ENCODE measurements at regions not wholly inside any gene's neighbourhood (a gene's known extent, or its start where the extent isn't known, plus 50 kb on each side); places are given as distances from the start of the nearest gene placed in this dataset.

DNA sequence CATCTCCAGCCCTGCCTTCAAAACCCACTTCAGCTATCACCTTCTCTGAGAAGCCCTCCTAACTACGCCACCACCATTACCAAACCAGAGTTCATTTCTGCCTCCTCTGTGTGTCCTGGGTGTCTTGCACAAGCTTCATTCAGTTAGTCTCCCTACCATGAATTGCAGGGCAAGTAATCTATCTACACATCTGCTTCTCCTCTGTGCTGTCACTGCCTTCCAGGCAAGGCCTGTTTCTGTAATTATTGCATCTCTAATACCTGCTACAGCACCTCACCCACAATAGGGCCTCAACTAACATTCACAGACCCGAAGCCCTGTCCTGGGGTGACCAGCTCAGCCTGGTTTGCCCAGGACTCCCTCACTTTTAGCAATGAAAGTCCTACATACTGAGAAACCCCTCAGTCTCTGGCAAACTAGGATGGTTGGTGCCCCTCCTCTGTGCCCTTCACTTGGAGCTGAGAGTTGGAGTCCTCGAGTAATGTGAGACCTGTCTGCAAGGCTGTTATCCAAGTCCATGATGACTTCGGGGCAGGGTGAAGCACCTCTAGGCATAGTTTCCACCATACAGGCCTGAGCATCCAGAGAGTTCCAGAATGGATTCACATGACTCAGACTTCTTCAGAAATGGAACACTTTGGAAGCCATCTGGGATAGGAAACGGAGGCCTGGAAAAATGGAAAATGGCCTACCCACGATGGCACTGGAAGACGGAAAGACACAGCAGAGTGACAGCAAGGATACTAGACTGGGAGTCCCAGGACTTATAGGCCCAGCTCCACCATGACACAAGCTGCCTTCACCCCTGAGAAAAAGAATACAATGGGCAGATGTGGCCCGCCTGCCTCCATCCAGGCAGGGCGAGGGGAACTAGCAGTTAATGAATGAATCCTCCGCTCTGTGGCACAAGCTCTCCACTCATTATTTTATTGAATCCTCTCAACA is 269.3 kb downstream of the BUD13 start:
- no peaks in the 10 kb centered on the region for H3K36me3 ChIP-seq
- peaks cover 4% of the 10 kb centered on the region for H3K27me3 ChIP-seq
- no peak overlapping the region for H3K27ac ChIP-seq
- H3K4me1 ChIP-seq: no peaks in the 10 kb centered on the region
- intact Hi-C loops (cut with DNase I): no loop called here
- H3K4me3 ChIP-seq: no peak overlapping the region
- H3K9me3 ChIP-seq: no peaks in the 10 kb centered on the region
- TF ChIP-seq POLR2AphosphoS5 (IDR thresholded peaks at IDR 0.05; ENCODE audit: insufficient read depth in 1 of 2, low read depth in 1 of 2) (no peak), POLR2A (IDR thresholded peaks at IDR 0.05) (no peak)
- TF ChIP-seq, protein P1, sequence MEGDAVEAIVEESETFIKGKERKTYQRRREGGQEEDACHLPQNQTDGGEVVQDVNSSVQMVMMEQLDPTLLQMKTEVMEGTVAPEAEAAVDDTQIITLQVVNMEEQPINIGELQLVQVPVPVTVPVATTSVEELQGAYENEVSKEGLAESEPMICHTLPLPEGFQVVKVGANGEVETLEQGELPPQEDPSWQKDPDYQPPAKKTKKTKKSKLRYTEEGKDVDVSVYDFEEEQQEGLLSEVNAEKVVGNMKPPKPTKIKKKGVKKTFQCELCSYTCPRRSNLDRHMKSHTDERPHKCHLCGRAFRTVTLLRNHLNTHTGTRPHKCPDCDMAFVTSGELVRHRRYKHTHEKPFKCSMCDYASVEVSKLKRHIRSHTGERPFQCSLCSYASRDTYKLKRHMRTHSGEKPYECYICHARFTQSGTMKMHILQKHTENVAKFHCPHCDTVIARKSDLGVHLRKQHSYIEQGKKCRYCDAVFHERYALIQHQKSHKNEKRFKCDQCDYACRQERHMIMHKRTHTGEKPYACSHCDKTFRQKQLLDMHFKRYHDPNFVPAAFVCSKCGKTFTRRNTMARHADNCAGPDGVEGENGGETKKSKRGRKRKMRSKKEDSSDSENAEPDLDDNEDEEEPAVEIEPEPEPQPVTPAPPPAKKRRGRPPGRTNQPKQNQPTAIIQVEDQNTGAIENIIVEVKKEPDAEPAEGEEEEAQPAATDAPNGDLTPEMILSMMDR (IDR thresholded peaks at IDR 0.05): no peak
- peak; percentile 60 to 70 for DNase-seq (ENCODE audit: extremely low spot score in 2 of 2)

- Histone ChIP-seq H3K36me3 (no peaks in the 10 kb centered on the region), H3K9me3 (no peaks in the 10 kb centered on the region), H3K27me3 (peaks cover 4% of the 10 kb centered on the region), H3K4me3 (no peak overlapping the region), H3K27ac (no peak overlapping the region), H3K4me1 (no peaks in the 10 kb centered on the region)
- TF ChIP-seq, protein P1 (IDR thresholded peaks at IDR 0.05): no peak
- no peak for TF ChIP-seq POLR2A (IDR thresholded peaks at IDR 0.05)
- no peak for TF ChIP-seq POLR2AphosphoS5 (IDR thresholded peaks at IDR 0.05; ENCODE audit: insufficient read depth in 1 of 2, low read depth in 1 of 2)
- DNase-seq (ENCODE audit: extremely low spot score in 2 of 2): peak; percentile 43 to 64
- intact Hi-C loops (cut with DNase I): no loop called here
Observed at GRCh38 chr11:116502641-116503061, 270.1 kb downstream of the BUD13 start.

DNA sequence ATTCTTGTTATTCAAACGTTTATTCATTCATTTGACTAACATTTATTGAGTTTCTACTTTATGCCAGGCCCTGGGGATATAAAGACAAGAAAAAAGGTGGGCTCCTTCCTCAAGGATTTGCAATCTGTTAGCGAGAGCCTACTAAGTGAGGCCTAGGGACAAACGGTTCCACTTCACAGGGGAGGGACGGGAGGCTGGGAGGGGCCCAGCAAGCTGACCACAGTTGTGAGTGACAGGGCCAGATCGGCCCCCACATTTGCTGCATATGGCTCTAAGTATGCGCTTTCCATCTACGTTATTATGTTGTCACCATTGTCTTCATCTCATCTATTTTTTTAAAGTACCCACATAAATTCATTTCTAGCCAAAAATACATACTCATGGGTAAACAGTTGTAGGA is 271.1 kb downstream of the BUD13 start:
- peaks cover 4% of the 10 kb centered on the region for H3K27me3 ChIP-seq

GRCh38 chr11:116500947-116501602 is 271.7 kb downstream of the BUD13 start:
- no peak for DNase-seq (ENCODE audit: extremely low spot score in 2 of 2)
- H3K4me1 ChIP-seq: no peaks in the 10 kb centered on the region
- no peaks in the 10 kb centered on the region for H3K9me3 ChIP-seq
- no peak overlapping the region for H3K27ac ChIP-seq
- no peak overlapping the region for H3K4me3 ChIP-seq
- TF ChIP-seq POLR2A (IDR thresholded peaks at IDR 0.05): no peak
- TF ChIP-seq, protein P1 (IDR thresholded peaks at IDR 0.05): no peak
- intact Hi-C loops (cut with DNase I): no loop called here
- H3K27me3 ChIP-seq: peaks cover 4% of the 10 kb centered on the region
- H3K36me3 ChIP-seq: no peaks in the 10 kb centered on the region

More for the DNA sequence above, 271.1 kb downstream of the BUD13 start:
- Histone ChIP-seq H3K9me3 (no peaks in the 10 kb centered on the region), H3K36me3 (no peaks in the 10 kb centered on the region), H3K27ac (no peak overlapping the region), H3K4me1 (no peaks in the 10 kb centered on the region), H3K4me3 (no peak overlapping the region)
- intact Hi-C loops (cut with DNase I): no loop called here
- DNase-seq (ENCODE audit: extremely low spot score in 2 of 2): peak; percentile 16 to 25
- TF ChIP-seq POLR2A (IDR thresholded peaks at IDR 0.05) (no peak), POLR2AphosphoS5 (IDR thresholded peaks at IDR 0.05; ENCODE audit: insufficient read depth in 1 of 2, low read depth in 1 of 2) (no peak)
- TF ChIP-seq, protein P1 (IDR thresholded peaks at IDR 0.05): no peak
